Activated CD4-positive, alpha-beta T cell treated with anti-CD3 and anti-CD28 coated beads for 48 hours (primary cell): ENCODE measurements at regions not wholly inside any gene's neighbourhood (a gene's known extent, or its start where the extent isn't known, plus 50 kb on each side); places are given as distances from the start of the nearest gene placed in this dataset.

Source experiments
- DNase-seq: peaks from one replicate; pipeline ENCODE4 v3.0.0-alpha.2; 2020

DNA sequence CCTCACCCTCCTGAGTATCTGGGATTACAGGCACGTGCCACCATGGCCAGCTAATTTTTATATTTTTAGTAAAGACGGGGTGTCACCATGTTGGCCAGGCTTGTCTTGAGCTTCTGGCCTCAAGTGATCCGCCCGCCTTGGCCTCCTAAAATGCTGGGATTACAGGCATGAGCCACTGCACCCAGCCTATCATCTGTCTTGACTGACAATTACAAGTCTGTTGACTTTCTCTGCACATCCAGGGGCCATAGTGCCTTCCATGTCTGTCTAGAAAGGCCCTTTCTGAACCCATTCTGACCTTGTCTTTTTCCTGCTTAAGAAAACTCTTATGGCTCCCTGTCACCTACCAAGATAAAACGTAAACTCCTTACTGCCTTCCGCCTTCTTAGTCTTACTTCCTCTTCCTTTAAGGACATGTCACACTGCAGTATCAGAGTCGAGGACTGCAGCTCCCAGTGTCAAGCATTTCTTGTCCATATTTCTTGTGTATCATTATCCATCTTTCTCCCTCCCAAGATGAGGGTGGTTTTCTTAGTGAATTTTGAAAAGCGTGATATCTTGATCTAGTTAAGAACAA, 49.9 kb upstream of the SHB start:
- no peak for DNase-seq
